AG09319 (cell line): ENCODE measurements at regions not wholly inside any gene's neighbourhood (a gene's known extent, or its start where the extent isn't known, plus 50 kb on each side); places are given as distances from the start of the nearest gene placed in this dataset.

Experiments
- DNase-seq: peaks from one replicate; pipeline ENCODE4 v3.0.0-alpha.2; 2010; ENCODE audit warnings: low read depth; ENCODE audit errors: extremely low read depth
- CTCF ChIP-seq: IDR thresholded peaks from 2 replicates; pipeline ENCODE4 v1.5.1; 2011; ENCODE audit warnings: low read depth, mild to moderate bottlenecking, inconsistent platforms, low read length, moderate library complexity

GRCh38 chr13:104314321-104314720 lies 1248.1 kb upstream of the SLC10A2 start:
- DNase-seq: no peak
- no peak for TF ChIP-seq CTCF

GRCh38 chr13:104310861-104311260 lies 1244.6 kb upstream of the SLC10A2 start:
- TF ChIP-seq CTCF: no peak
- no peak for DNase-seq

- DNase-seq: no peak
- TF ChIP-seq CTCF: no peak
Observed at GRCh38 chr13:104309431-104309830, 1243.2 kb upstream of the SLC10A2 start.

- no peak for TF ChIP-seq CTCF
- no peak for DNase-seq
Observed at GRCh38 chr13:104301171-104301975, 1235.2 kb upstream of the SLC10A2 start.

GRCh38 chr13:104297075-104297474 lies 1230.9 kb upstream of the SLC10A2 start:
- TF ChIP-seq CTCF: no peak
- no peak for DNase-seq

GRCh38 chr13:104296286-104296685 lies 1230.1 kb upstream of the SLC10A2 start:
- DNase-seq: no peak
- TF ChIP-seq CTCF: no peak

GRCh38 chr13:104295537-104295936 lies 1229.3 kb upstream of the SLC10A2 start:
- TF ChIP-seq CTCF: no peak
- no peak for DNase-seq
